NOMO-1 treated with DMSO at 0.1 percent for 48 hours (cell line): ENCODE measurements at regions not wholly inside any gene's neighbourhood (a gene's known extent, or its start where the extent isn't known, plus 50 kb on each side); places are given as distances from the start of the nearest gene placed in this dataset.

Source experiments
- DNase-seq: peaks from one replicate; lab custom pipeline; 2025; ENCODE audit not compliant: unreplicated experiment; lab: John Stamatoyannopoulos, UW

GRCh38 chr14:34069854-34070582 is 119.1 kb upstream of the EGLN3 start:
- no peak for DNase-seq

GRCh38 chr14:34067587-34067986 is 116.7 kb upstream of the EGLN3 start:
- no peak for DNase-seq

- DNase-seq, result no peak
Measured at GRCh38 chr14:34065690-34066391, 115.0 kb upstream of the EGLN3 start.

- DNase-seq, result no peak
Measured at GRCh38 chr14:34065236-34065635, 114.4 kb upstream of the EGLN3 start.

- DNase-seq, result no peak
Measured at GRCh38 chr14:34064349-34064748, 113.5 kb upstream of the EGLN3 start.

- no peak for DNase-seq
Measured at GRCh38 chr14:34063470-34064164, 112.7 kb upstream of the EGLN3 start.

GRCh38 chr14:34063042-34063441 is 112.2 kb upstream of the EGLN3 start:
- no peak for DNase-seq

GRCh38 chr14:34062353-34062973 is 111.6 kb upstream of the EGLN3 start:
- no peak for DNase-seq

- DNase-seq, result no peak
Measured at GRCh38 chr14:34060651-34060999, 109.8 kb upstream of the EGLN3 start.

GRCh38 chr14:34059925-34060650 is 109.2 kb upstream of the EGLN3 start:
- DNase-seq, result peak; percentile 67

- DNase-seq, result no peak
Measured at GRCh38 chr14:34059037-34059924, 108.4 kb upstream of the EGLN3 start.

GRCh38 chr14:34058510-34058909 is 107.6 kb upstream of the EGLN3 start:
- DNase-seq, result no peak

- DNase-seq, result no peak
Measured at GRCh38 chr14:34056046-34056445, 105.2 kb upstream of the EGLN3 start.

GRCh38 chr14:34055157-34055950 is 104.5 kb upstream of the EGLN3 start:
- no peak for DNase-seq

GRCh38 chr14:34053666-34054065 is 102.8 kb upstream of the EGLN3 start:
- no peak for DNase-seq

GRCh38 chr14:34052658-34053014 is 101.8 kb upstream of the EGLN3 start:
- no peak for DNase-seq

GRCh38 chr14:34051966-34052657 is 101.2 kb upstream of the EGLN3 start:
- DNase-seq, result peak; percentile 83

- no peak for DNase-seq
Measured at GRCh38 chr14:34050606-34051005, 99.7 kb upstream of the EGLN3 start.

GRCh38 chr14:34049790-34050189 is 98.9 kb upstream of the EGLN3 start:
- no peak for DNase-seq
